GM20000 (cell line): ENCODE measurements at regions not wholly inside any gene's neighbourhood (a gene's known extent, or its start where the extent isn't known, plus 50 kb on each side); places are given as distances from the start of the nearest gene placed in this dataset.
"Not testable (repeated sequence)": the region's sequence is repeated elsewhere in the genome, so short reads cannot be mapped to it uniquely, and the experiment has no call there.

Source experiments
- DNase-seq: peaks from one replicate; pipeline ENCODE4 v3.0.0; 2012; ENCODE audit warnings: low spot score
- CTCF ChIP-seq: IDR thresholded peaks from 2 replicates; pipeline ENCODE4 v1.5.1; 2012; ENCODE audit warnings: mild to moderate bottlenecking, control low read depth; ENCODE audit errors: extremely low read depth, missing control alignments

- no peak for TF ChIP-seq CTCF
- peak; percentile 18 for DNase-seq
Observed at GRCh38 chr14:71566276-71566675, 366.0 kb upstream of the RGS6 start.

- DNase-seq, result not testable (repeated sequence)
Observed at GRCh38 chr14:71567499-71568133, 364.6 kb upstream of the RGS6 start.

GRCh38 chr14:71574976-71575375 lies 357.3 kb upstream of the RGS6 start:
- no peak for TF ChIP-seq CTCF
- DNase-seq, result no peak

- no peak for TF ChIP-seq CTCF
- DNase-seq, result no peak
Observed at GRCh38 chr14:71576472-71576871, 355.8 kb upstream of the RGS6 start.

GRCh38 chr14:71579331-71579730 lies 352.9 kb upstream of the RGS6 start:
- DNase-seq, result no peak
- TF ChIP-seq CTCF, result no peak

- DNase-seq, result no peak
- no peak for TF ChIP-seq CTCF
Observed at GRCh38 chr14:71582705-71583104, 349.5 kb upstream of the RGS6 start.

GRCh38 chr14:71583194-71583593 lies 349.0 kb upstream of the RGS6 start:
- no peak for TF ChIP-seq CTCF
- no peak for DNase-seq

GRCh38 chr14:71583705-71584104 lies 348.5 kb upstream of the RGS6 start:
- DNase-seq, result no peak
- TF ChIP-seq CTCF, result no peak
